ENCODE measurements at regions not wholly inside any gene's neighbourhood (a gene's known extent, or its start where the extent isn't known, plus 50 kb on each side); places are given as distances from the start of the nearest gene placed in this dataset.

GRCh38 chr4:59825104-59825503 is 1375.0 kb upstream of the ADGRL3 start:
- FAIRE-seq (no peak), DNase-seq (ENCODE audit: insufficient read length, low spot score) (no peak)

GRCh38 chr4:59831746-59832145 is 1368.4 kb upstream of the ADGRL3 start:
- FAIRE-seq (no peak), DNase-seq (ENCODE audit: insufficient read length, low spot score) (no peak)

- FAIRE-seq (no peak), DNase-seq (ENCODE audit: insufficient read length, low spot score) (no peak)
These were observed 1365.2 kb upstream of the ADGRL3 start for GRCh38 chr4:59834943-59835342.

GRCh38 chr4:59837751-59838150 is 1362.4 kb upstream of the ADGRL3 start:
- FAIRE-seq: no peak
- DNase-seq (ENCODE audit: insufficient read length, low spot score): no peak

- FAIRE-seq (no peak), DNase-seq (ENCODE audit: insufficient read length, low spot score) (no peak)
These were observed 1361.9 kb upstream of the ADGRL3 start for GRCh38 chr4:59838236-59838635.

GRCh38 chr4:59841698-59842097 is 1358.4 kb upstream of the ADGRL3 start:
- FAIRE-seq (no peak), DNase-seq (ENCODE audit: insufficient read length, low spot score) (no peak)

- no peak for DNase-seq (ENCODE audit: insufficient read length, low spot score)
- FAIRE-seq: no peak
These were observed 1351.7 kb upstream of the ADGRL3 start for GRCh38 chr4:59848457-59848856.

GRCh38 chr4:59855630-59856352 is 1344.3 kb upstream of the ADGRL3 start:
- no peak for FAIRE-seq
- no peak for DNase-seq (ENCODE audit: insufficient read length, low spot score)

GRCh38 chr4:59869056-59869455 is 1331.1 kb upstream of the ADGRL3 start:
- FAIRE-seq (no peak), DNase-seq (ENCODE audit: insufficient read length, low spot score) (no peak)

- DNase-seq (ENCODE audit: insufficient read length, low spot score) (no peak), FAIRE-seq (no peak)
These were observed 1330.6 kb upstream of the ADGRL3 start for GRCh38 chr4:59869559-59869958.

GRCh38 chr4:59881632-59882031 is 1318.5 kb upstream of the ADGRL3 start:
- DNase-seq (ENCODE audit: insufficient read length, low spot score) (no peak), FAIRE-seq (no peak)

GRCh38 chr4:59904331-59904730 is 1295.8 kb upstream of the ADGRL3 start:
- no peak for FAIRE-seq
- no peak for DNase-seq (ENCODE audit: insufficient read length, low spot score)

- DNase-seq (ENCODE audit: insufficient read length, low spot score) (no peak), FAIRE-seq (no peak)
These were observed 1279.7 kb upstream of the ADGRL3 start for GRCh38 chr4:59920416-59920815.

GRCh38 chr4:59925290-59925689 is 1274.8 kb upstream of the ADGRL3 start:
- no peak for DNase-seq (ENCODE audit: insufficient read length, low spot score)
- no peak for FAIRE-seq

GRCh38 chr4:59936566-59936965 is 1263.6 kb upstream of the ADGRL3 start:
- FAIRE-seq (no peak), DNase-seq (ENCODE audit: insufficient read length, low spot score) (no peak)

GRCh38 chr4:59938166-59938565 is 1262.0 kb upstream of the ADGRL3 start:
- DNase-seq (ENCODE audit: insufficient read length, low spot score) (no peak), FAIRE-seq (no peak)

GRCh38 chr4:59945277-59945676 is 1254.8 kb upstream of the ADGRL3 start:
- no peak for FAIRE-seq
- no peak for DNase-seq (ENCODE audit: insufficient read length, low spot score)

GRCh38 chr4:59945716-59946115 is 1254.4 kb upstream of the ADGRL3 start:
- DNase-seq (ENCODE audit: insufficient read length, low spot score): no peak
- no peak for FAIRE-seq

GRCh38 chr4:59956366-59956765 is 1243.8 kb upstream of the ADGRL3 start:
- FAIRE-seq: no peak
- DNase-seq (ENCODE audit: insufficient read length, low spot score): no peak

- no peak for DNase-seq (ENCODE audit: insufficient read length, low spot score)
- FAIRE-seq: no peak
These were observed 1240.0 kb upstream of the ADGRL3 start for GRCh38 chr4:59960143-59960542.

GRCh38 chr4:59966758-59967157 is 1233.4 kb upstream of the ADGRL3 start:
- DNase-seq (ENCODE audit: insufficient read length, low spot score) (no peak), FAIRE-seq (no peak)

- FAIRE-seq (no peak), DNase-seq (ENCODE audit: insufficient read length, low spot score) (no peak)
These were observed 1231.3 kb upstream of the ADGRL3 start for GRCh38 chr4:59968796-59969195.

GRCh38 chr4:59969909-59970308 is 1230.2 kb upstream of the ADGRL3 start:
- DNase-seq (ENCODE audit: insufficient read length, low spot score) (no peak), FAIRE-seq (no peak)
